PC-9 (cell line): ENCODE measurements at regions not wholly inside any gene's neighbourhood (a gene's known extent, or its start where the extent isn't known, plus 50 kb on each side); places are given as distances from the start of the nearest gene placed in this dataset.
"Not testable (repeated sequence)": the region's sequence is repeated elsewhere in the genome, so short reads cannot be mapped to it uniquely, and the experiment has no call there.

Experiments used
- BruUV-seq: library from RNA; stranded (reverse); fragments of 400-500 nt; replicated peaks from 2 replicates; lab custom pipeline; 2021; lab: Mats Ljungman, UMichigan
- CTCF ChIA-PET: fragments of 300-600 bp; sonication (Branson Sonifier 250); formaldehyde crosslinking; loops from one replicate; lab custom pipeline; 2022; ENCODE audit warnings: antibody characterized with exemption; lab: Charles Lee
- POLR2A ChIA-PET: fragments of 300-600 bp; sonication (Branson Sonifier 250); formaldehyde crosslinking; loops from one replicate; lab custom pipeline; 2022; ENCODE audit warnings: antibody characterized with exemption; ENCODE audit not compliant: unreplicated experiment; lab: Charles Lee
- DNase-seq, 2 experiments: peaks; one replicate each; pipeline versions ENCODE4 v3.0.0 to v3.0.0-alpha.2; 2015 to 2022; ENCODE audit warnings: mixed read lengths in 1 of 2
- H2AFZ ChIP-seq: fragments of 200-600 bp; sonication (generic); 2 replicates; pipeline ENCODE4 v1.8.1; 2017; ENCODE audit warnings: antibody characterized with exemption
- H3F3A ChIP-seq: fragments of 200-600 bp; sonication (generic); 2 replicates; pipeline ENCODE4 v1.8.1; 2017; ENCODE audit warnings: antibody characterized with exemption, mild to moderate bottlenecking, low read depth; ENCODE audit not compliant: insufficient read depth
- H3K27ac ChIP-seq: fragments of 200-600 bp; sonication (generic); 2 replicates; pipeline ENCODE4 v1.6.1; 2016; ENCODE audit warnings: mixed run types
- H3K27me3 ChIP-seq: fragments of 200-600 bp; sonication (generic); 2 replicates; pipeline ENCODE4 v1.6.1; 2016; ENCODE audit warnings: low read depth, mixed run types; ENCODE audit not compliant: insufficient read depth
- H3K36me3 ChIP-seq: fragments of 200-600 bp; sonication (generic); 2 replicates; pipeline ENCODE4 v1.6.1; 2016; ENCODE audit warnings: low read depth, mixed run types
- H3K4me1 ChIP-seq: fragments of 200-600 bp; sonication (generic); replicated peaks from 2 replicates; pipeline ENCODE4 v1.6.1; 2016; ENCODE audit warnings: mixed run types; ENCODE audit not compliant: insufficient read depth
- H3K4me2 ChIP-seq: fragments of 200-600 bp; sonication (generic); 2 replicates; pipeline ENCODE4 v1.6.1; 2017; ENCODE audit warnings: mixed run types
- H3K4me3 ChIP-seq: fragments of 200-600 bp; sonication (generic); 2 replicates; pipeline ENCODE4 v1.6.1; 2016; ENCODE audit warnings: mixed run types
- H3K79me2 ChIP-seq: fragments of 200-600 bp; sonication (generic); 2 replicates; pipeline ENCODE4 v1.6.1; 2017; ENCODE audit warnings: low read depth, mixed run types
- H3K9me2 ChIP-seq: fragments of 200-600 bp; sonication (generic); 2 replicates; pipeline ENCODE4 v1.8.1; 2017; ENCODE audit warnings: mild to moderate bottlenecking; ENCODE audit not compliant: insufficient read depth
- H3K9me3 ChIP-seq: fragments of 200-600 bp; sonication (generic); 2 replicates; pipeline ENCODE4 v1.8.1; 2016; ENCODE audit warnings: low read depth; ENCODE audit not compliant: insufficient read depth
- H4K20me1 ChIP-seq: fragments of 200-600 bp; sonication (generic); 2 replicates; pipeline ENCODE4 v1.8.1; 2017; ENCODE audit not compliant: insufficient read depth
- EZH2 ChIP-seq: fragments of 200-600 bp; sonication (generic); IDR thresholded peaks from 2 replicates; pipeline ENCODE4 v1.8.0; 2017; ENCODE audit warnings: antibody characterized with exemption, low read depth
- intact Hi-C: fragments of 100-400 bp; cut with micrococcal nuclease; formaldehyde crosslinking; loops from one replicate; pipeline ENCODE4 v1.10.0; 2022; ENCODE audit not compliant: unreplicated experiment
- TF ChIP-seq, protein P1 (sequence below): fragments of 200-600 bp; sonication (generic); conservative IDR thresholded peaks from 2 replicates; pipeline ENCODE4 v1.6.1; 2017; ENCODE audit warnings: mixed run types, antibody characterized with exemption, mild to moderate bottlenecking, moderate library complexity

DNA sequence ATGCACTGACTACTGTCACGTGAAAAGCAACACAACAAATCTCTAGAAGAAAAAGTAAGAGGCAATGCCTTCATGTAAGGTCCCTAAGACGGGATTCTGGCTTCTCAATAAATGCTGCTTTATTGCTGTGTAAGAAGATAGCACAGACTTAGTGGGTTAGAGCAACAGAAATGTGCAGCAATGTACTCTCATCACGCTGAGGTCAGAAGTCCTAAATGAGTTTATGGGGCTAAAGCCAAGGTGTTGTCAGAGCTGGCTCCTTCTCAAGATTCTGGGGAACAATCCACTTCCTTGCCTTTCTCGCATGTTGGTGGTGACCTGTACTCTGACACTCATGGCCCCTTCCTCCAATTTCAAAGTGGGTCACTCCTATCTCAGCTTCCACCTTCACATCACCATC is 93.4 kb downstream of the SHANK2 start:
- Histone ChIP-seq H3K4me2 (no peak overlapping the region), H3K27ac (no peak overlapping the region), H2AFZ (no peak overlapping the region), H3F3A (peaks cover 3% of the 10 kb centered on the region; the same call in 1 of the 2 replicates), H3K4me3 (no peak overlapping the region), H3K36me3 (no peaks in the 10 kb centered on the region), H3K27me3 (no peaks in the 10 kb centered on the region), H3K9me2 (no peaks in the 10 kb centered on the region), H4K20me1 (no peaks in the 10 kb centered on the region), H3K4me1 (peaks cover 5% of the 10 kb centered on the region), H3K9me3 (no peaks in the 10 kb centered on the region), H3K79me2 (no peaks in the 10 kb centered on the region)
- BruUV-seq, result no TSS peak
- TF ChIP-seq EZH2, result no peak
- TF ChIP-seq, protein P1, sequence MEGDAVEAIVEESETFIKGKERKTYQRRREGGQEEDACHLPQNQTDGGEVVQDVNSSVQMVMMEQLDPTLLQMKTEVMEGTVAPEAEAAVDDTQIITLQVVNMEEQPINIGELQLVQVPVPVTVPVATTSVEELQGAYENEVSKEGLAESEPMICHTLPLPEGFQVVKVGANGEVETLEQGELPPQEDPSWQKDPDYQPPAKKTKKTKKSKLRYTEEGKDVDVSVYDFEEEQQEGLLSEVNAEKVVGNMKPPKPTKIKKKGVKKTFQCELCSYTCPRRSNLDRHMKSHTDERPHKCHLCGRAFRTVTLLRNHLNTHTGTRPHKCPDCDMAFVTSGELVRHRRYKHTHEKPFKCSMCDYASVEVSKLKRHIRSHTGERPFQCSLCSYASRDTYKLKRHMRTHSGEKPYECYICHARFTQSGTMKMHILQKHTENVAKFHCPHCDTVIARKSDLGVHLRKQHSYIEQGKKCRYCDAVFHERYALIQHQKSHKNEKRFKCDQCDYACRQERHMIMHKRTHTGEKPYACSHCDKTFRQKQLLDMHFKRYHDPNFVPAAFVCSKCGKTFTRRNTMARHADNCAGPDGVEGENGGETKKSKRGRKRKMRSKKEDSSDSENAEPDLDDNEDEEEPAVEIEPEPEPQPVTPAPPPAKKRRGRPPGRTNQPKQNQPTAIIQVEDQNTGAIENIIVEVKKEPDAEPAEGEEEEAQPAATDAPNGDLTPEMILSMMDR, result no peak
- no peak for DNase-seq
- ChIA-PET CTCF (no interaction called here), POLR2A (no interaction called here)
- intact Hi-C loops, result no loop called here

DNA sequence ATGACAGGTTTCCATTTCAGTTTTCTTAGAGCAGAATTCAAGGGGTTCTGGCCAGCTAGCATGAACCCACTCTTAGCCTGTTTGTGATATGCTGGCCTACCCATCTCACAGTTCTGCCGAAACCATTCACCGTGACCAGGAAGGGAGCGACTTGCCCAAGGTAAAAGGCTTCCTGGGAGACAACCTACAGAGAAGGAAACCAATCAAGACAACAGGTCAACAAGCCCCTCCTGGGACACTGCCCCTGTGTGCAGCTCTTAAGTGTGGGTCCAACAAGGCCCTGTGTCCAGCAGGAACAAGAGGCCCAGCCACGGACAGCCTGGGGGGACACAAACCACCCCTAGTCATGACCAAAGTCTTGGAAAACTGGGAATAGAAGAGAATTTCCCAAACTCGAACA is 94.7 kb downstream of the SHANK2 start:
- H4K20me1 ChIP-seq, H3K4me3 ChIP-seq, BruUV-seq, H3K27ac ChIP-seq, H3K36me3 ChIP-seq, H3K9me2 ChIP-seq, CTCF ChIA-PET, H3K4me2 ChIP-seq, intact Hi-C loops, H3K9me3 ChIP-seq, DNase-seq, H3K79me2 ChIP-seq, H3K27me3 ChIP-seq, H2AFZ ChIP-seq: not testable (repeated sequence)
- POLR2A ChIA-PET, result interaction anchor here (0.6 kb wide), 1 partner anchor 806 kb away, joined by 4 read pairs; no protein-coding TSS in a partner anchor
- Histone ChIP-seq H3F3A (peaks cover 15% of the 10 kb centered on the region), H3K4me1 (peaks cover 17% of the 10 kb centered on the region)

DNA sequence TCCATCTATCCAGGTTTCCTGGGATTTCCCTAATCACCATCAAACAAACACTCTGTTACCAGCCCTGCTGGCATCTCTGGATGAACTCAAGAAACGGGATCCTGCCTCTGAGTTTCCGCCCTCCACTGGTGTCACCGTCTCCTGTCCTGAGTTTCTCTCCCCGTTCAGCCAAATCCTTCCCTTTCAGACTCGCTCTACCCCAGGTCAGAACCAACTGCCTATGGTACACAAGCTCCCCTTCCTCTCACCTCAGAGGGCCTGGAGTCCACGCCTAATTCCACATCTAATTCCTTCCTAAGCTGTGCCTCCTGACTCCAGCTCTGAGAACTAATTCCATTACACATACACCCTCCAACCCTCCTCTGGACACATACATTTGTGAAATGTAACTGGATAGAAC is 96.1 kb downstream of the SHANK2 start:
- no peak for TF ChIP-seq EZH2
- TF ChIP-seq, protein P1, result no peak
- no peak overlapping the region for H2AFZ ChIP-seq
- H3K36me3 ChIP-seq, result no peaks in the 10 kb centered on the region
- no peaks in the 10 kb centered on the region for H3K9me2 ChIP-seq
- no peak for DNase-seq
- H3K27ac ChIP-seq, result no peak overlapping the region
- intact Hi-C loops, result no loop called here
- peaks cover 23% of the 10 kb centered on the region for H3K4me1 ChIP-seq
- H3K4me3 ChIP-seq, result no peak overlapping the region
- no peaks in the 10 kb centered on the region for H3K9me3 ChIP-seq
- H3K27me3 ChIP-seq, result no peaks in the 10 kb centered on the region
- no peak overlapping the region for H3K4me2 ChIP-seq
- POLR2A ChIA-PET, result no interaction called here
- no peaks in the 10 kb centered on the region for H4K20me1 ChIP-seq
- H3F3A ChIP-seq, result peaks cover 22% of the 10 kb centered on the region
- CTCF ChIA-PET, result no interaction called here
- no TSS peak for BruUV-seq
- H3K79me2 ChIP-seq, result no peaks in the 10 kb centered on the region

DNA sequence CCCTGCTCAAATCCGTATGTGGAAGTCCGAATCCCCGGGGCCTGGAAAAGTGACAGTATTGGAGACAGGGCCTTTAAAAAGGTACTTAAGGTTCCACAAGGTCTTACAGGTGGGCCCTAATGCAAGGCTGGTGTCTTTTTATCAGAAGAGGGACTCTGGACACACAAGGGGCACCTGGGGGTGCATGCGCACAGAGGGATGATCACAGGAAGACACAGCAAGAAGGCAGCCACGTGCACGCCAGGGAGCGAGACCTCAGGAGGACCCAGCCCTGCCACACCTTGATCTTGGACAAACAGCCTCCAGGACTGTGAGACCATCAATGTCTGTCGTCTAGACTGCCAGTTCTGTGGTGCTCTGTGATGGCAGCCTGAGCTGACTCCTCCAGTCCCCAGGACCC is 96.5 kb downstream of the SHANK2 start:
- H4K20me1 ChIP-seq, result no peaks in the 10 kb centered on the region
- peaks cover 22% of the 10 kb centered on the region for H3F3A ChIP-seq
- H3K27ac ChIP-seq, result no peak overlapping the region
- no peak overlapping the region for H2AFZ ChIP-seq
- H3K9me2 ChIP-seq, result no peaks in the 10 kb centered on the region
- H3K27me3 ChIP-seq, result no peaks in the 10 kb centered on the region
- TF ChIP-seq, protein P1, result no peak
- TF ChIP-seq EZH2, result no peak
- no TSS peak for BruUV-seq
- no peak overlapping the region for H3K4me3 ChIP-seq
- ChIA-PET CTCF (no interaction called here), POLR2A (no interaction called here)
- peaks cover 23% of the 10 kb centered on the region for H3K4me1 ChIP-seq
- no peaks in the 10 kb centered on the region for H3K79me2 ChIP-seq
- intact Hi-C loops, result no loop called here
- H3K36me3 ChIP-seq, result no peaks in the 10 kb centered on the region
- no peaks in the 10 kb centered on the region for H3K9me3 ChIP-seq
- H3K4me2 ChIP-seq, result no peak overlapping the region
- DNase-seq, result peak in 1 of 2 experiments; percentile 35
